ENCODE measurements at regions not wholly inside any gene's neighbourhood (a gene's known extent, or its start where the extent isn't known, plus 50 kb on each side); places are given as distances from the start of the nearest gene placed in this dataset.

- TF ChIP-seq TEAD4 (IDR thresholded peaks at IDR 0.05; ENCODE audit: low read depth, low read length) (no peak), KDM1A (IDR thresholded peaks at IDR 0.05; ENCODE audit: borderline replicate concordance, low read length) (no peak), POLR2A (IDR thresholded peaks at IDR 0.05; ENCODE audit: control extremely low read depth in 1 of 2, low read depth in 2 of 2, low read length in 2 of 2) (no peak), TCF12 (IDR thresholded peaks at IDR 0.05; ENCODE audit: low read depth, low read length) (no peak), CHD1 (IDR thresholded peaks at IDR 0.05; ENCODE audit: low read depth, low read length) (no peak), GABPA (IDR thresholded peaks at IDR 0.05; ENCODE audit: borderline replicate concordance, insufficient read depth, low read length) (no peak), CREB1 (IDR thresholded peaks at IDR 0.05) (no peak), EGR1 (IDR thresholded peaks at IDR 0.05; ENCODE audit: borderline replicate concordance, low read depth, low read length) (no peak), CTCF (IDR thresholded peaks at IDR 0.05; ENCODE audit: control extremely low read depth in 1 of 3, insufficient read depth in 1 of 3, low read depth in 1 of 3, low read length in 3 of 3) (no peak)
Measured at GRCh38 chr6:53428886-53429285, 80.1 kb upstream of the ELOVL5 start.

Measured in H1 (cell line).